ENCODE measurements at regions not wholly inside any gene's neighbourhood (a gene's known extent, or its start where the extent isn't known, plus 50 kb on each side); places are given as distances from the start of the nearest gene placed in this dataset.

GRCh38 chr9:129511285-129511900 is 109.5 kb downstream of the C9orf50 start:
- POLR2A ChIA-PET, result interaction anchor here (0.6 kb wide), 2 partner anchors 29 to 1279 kb away, joined by 3 to 4 read pairs; no protein-coding TSS in a partner anchor
- CTCF ChIA-PET, result no interaction called here

GRCh38 chr9:129509533-129509928 is 111.4 kb downstream of the C9orf50 start:
- ChIA-PET POLR2A (interaction anchor here (0.6 kb wide), 2 partner anchors 45 to 76 kb away, joined by 3 to 5 read pairs; no protein-coding TSS in a partner anchor), CTCF (no interaction called here)

GRCh38 chr9:129507805-129508204 is 113.1 kb downstream of the C9orf50 start:
- ChIA-PET POLR2A (no interaction called here), CTCF (no interaction called here)

GRCh38 chr9:129506892-129507291 is 114.0 kb downstream of the C9orf50 start:
- ChIA-PET CTCF (no interaction called here), POLR2A (interaction anchor here (0.6 to 0.7 kb wide), 2 partner anchors 43 to 47 kb away, joined by 3 to 5 read pairs; no protein-coding TSS in a partner anchor)

GRCh38 chr9:129506041-129506440 is 114.9 kb downstream of the C9orf50 start:
- ChIA-PET CTCF (no interaction called here), POLR2A (no interaction called here)

- ChIA-PET POLR2A (no interaction called here), CTCF (no interaction called here)
These were observed 115.5 kb downstream of the C9orf50 start for GRCh38 chr9:129505270-129505902.

GRCh38 chr9:129504404-129504803 is 116.5 kb downstream of the C9orf50 start:
- CTCF ChIA-PET, result no interaction called here
- POLR2A ChIA-PET, result no interaction called here

GRCh38 chr9:129501771-129502319 is 119.1 kb downstream of the C9orf50 start:
- ChIA-PET CTCF (interaction anchor here (0.7 to 1.3 kb wide), 2 partner anchors 43 to 328 kb away, joined by 3 to 5 read pairs; no protein-coding TSS in a partner anchor), POLR2A (interaction anchor here (0.7 kb wide), 1 partner anchor 194 kb away, joined by 4 read pairs; no protein-coding TSS in a partner anchor)

GRCh38 chr9:129500863-129501770 is 119.8 kb downstream of the C9orf50 start:
- POLR2A ChIA-PET, result no interaction called here
- CTCF ChIA-PET, result interaction anchor here (1.3 kb wide), 2 partner anchors 110 to 327 kb away, joined by 3 to 5 read pairs; no protein-coding TSS in a partner anchor

- ChIA-PET POLR2A (no interaction called here), CTCF (interaction anchor here (1.3 kb wide), 3 partner anchors 111 to 326 kb away, joined by 3 to 5 read pairs (median 3); no protein-coding TSS in a partner anchor)
These were observed 120.6 kb downstream of the C9orf50 start for GRCh38 chr9:129500161-129500862.

- POLR2A ChIA-PET, result no interaction called here
- CTCF ChIA-PET, result interaction anchor here (0.7 to 1.3 kb wide), 2 partner anchors 325 to 360 kb away, joined by 3 read pairs; no protein-coding TSS in a partner anchor
These were observed 122.2 kb downstream of the C9orf50 start for GRCh38 chr9:129498451-129499384.

GRCh38 chr9:129497813-129498450 is 123.0 kb downstream of the C9orf50 start:
- POLR2A ChIA-PET, result interaction anchor here (2.5 kb wide), 1 partner anchor 38 kb away, joined by 12 read pairs; no protein-coding TSS in a partner anchor
- CTCF ChIA-PET, result no interaction called here

GRCh38 chr9:129497005-129497812 is 123.7 kb downstream of the C9orf50 start:
- ChIA-PET POLR2A (interaction anchor here (0.6 to 2.5 kb wide), 6 partner anchors 14 to 114 kb away, joined by 3 to 12 read pairs (median 3); no protein-coding TSS in a partner anchor), CTCF (interaction anchor here (0.7 to 2.1 kb wide), 2 partner anchors 320 to 371 kb away, joined by 5 to 6 read pairs; partner anchors contain the start of gene IER5L)

GRCh38 chr9:129496473-129497004 is 124.4 kb downstream of the C9orf50 start:
- CTCF ChIA-PET, result interaction anchor here (0.7 to 2.1 kb wide), 2 partner anchors 319 to 371 kb away, joined by 5 to 6 read pairs; partner anchors contain the start of gene IER5L
- POLR2A ChIA-PET, result interaction anchor here (0.6 to 2.5 kb wide), 7 partner anchors 13 to 318 kb away, joined by 3 to 12 read pairs (median 3); partner anchors contain the start of gene IER5L

GRCh38 chr9:129495620-129496472 is 125.1 kb downstream of the C9orf50 start:
- ChIA-PET POLR2A (interaction anchor here (0.7 to 2.5 kb wide), 6 partner anchors 13 to 317 kb away, joined by 3 to 12 read pairs (median 3); partner anchors contain the start of gene IER5L), CTCF (interaction anchor here (0.7 to 2.1 kb wide), 3 partner anchors 319 to 370 kb away, joined by 3 to 6 read pairs (median 5); partner anchors contain the start of gene IER5L)

All from activated CD8-positive, alpha-beta memory T cell treated with anti-CD3 and anti-CD28 coated beads for 36 hours (primary cell).